ENCODE measurements at regions not wholly inside any gene's neighbourhood (a gene's known extent, or its start where the extent isn't known, plus 50 kb on each side); places are given as distances from the start of the nearest gene placed in this dataset.
"Not testable (repeated sequence)": the region's sequence is repeated elsewhere in the genome, so short reads cannot be mapped to it uniquely, and the experiment has no call there.

- ATAC-seq = no peak
- no peaks in the 10 kb centered on the region for H3K36me3 Mint-ChIP-seq
- no peak overlapping the region for H3K27ac Mint-ChIP-seq
- no peak for DNase-seq (ENCODE audit: low spot score in 2 of 2)
- H3K9me3 Mint-ChIP-seq = no peaks in the 10 kb centered on the region
These were observed 1290.5 kb upstream of the B3GALT2 start for GRCh38 chr1:194476872-194477271.

DNA sequence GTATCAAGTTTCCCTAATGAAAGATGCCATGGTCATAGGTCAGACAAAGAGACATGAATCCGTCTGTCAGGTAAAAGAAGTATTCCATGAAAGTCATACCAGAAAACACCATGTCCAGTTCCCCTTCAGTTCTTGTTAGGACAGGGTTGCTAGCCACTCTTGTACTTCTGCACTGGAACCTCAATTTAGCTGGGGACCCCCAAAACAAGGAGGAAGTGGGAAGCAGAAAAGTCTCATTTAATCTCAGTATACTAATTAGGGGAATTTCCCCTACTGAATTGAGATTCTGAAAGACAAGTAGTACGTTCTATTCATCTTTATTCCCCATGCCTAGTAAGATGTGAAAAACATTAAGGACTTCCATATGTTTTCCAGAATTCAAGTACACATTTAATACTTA is 1289.9 kb upstream of the B3GALT2 start:
- H3K9me3 Mint-ChIP-seq = no peaks in the 10 kb centered on the region
- no peaks in the 10 kb centered on the region for H3K36me3 Mint-ChIP-seq
- DNase-seq (ENCODE audit: low spot score in 2 of 2) (no peak), ATAC-seq (no peak)
- no peak overlapping the region for H3K27ac Mint-ChIP-seq

DNA sequence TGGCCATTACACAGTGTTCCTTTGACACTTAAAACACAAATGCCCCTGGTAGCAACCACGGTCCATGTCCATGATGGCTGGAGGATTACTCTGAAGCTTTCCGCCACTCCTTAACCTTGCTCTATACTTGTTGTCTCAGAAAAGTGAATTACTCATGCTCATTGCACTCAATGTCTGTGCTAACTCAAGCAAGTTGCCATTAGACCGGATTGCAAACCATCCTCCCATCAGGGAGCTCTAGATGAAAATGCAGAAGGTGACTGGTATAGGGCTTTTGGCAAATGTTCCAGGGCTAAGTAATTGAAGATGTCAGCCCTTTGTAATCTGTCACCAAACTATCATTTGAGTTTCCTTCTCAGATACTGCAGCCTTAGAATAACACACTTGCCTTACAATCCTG is 1288.3 kb upstream of the B3GALT2 start:
- Mint-ChIP-seq H3K36me3 (no peaks in the 10 kb centered on the region), H3K27ac (no peak overlapping the region), H3K9me3 (no peaks in the 10 kb centered on the region)
- DNase-seq (ENCODE audit: low spot score in 2 of 2) (no peak), ATAC-seq (no peak)

- no peaks in the 10 kb centered on the region for H3K9me3 Mint-ChIP-seq
These were observed 1287.4 kb upstream of the B3GALT2 start for GRCh38 chr1:194473766-194474165.

GRCh38 chr1:194469282-194469681 is 1282.9 kb upstream of the B3GALT2 start:
- H3K9me3 Mint-ChIP-seq = no peaks in the 10 kb centered on the region
- no peak for ATAC-seq

More at GRCh38 chr1:194473766-194474165, 1287.4 kb upstream of the B3GALT2 start:
- H3K36me3 Mint-ChIP-seq = no peaks in the 10 kb centered on the region
- ATAC-seq (no peak), DNase-seq (ENCODE audit: low spot score in 2 of 2) (no peak)
- no peak overlapping the region for H3K27ac Mint-ChIP-seq

GRCh38 chr1:194466706-194467105 is 1280.3 kb upstream of the B3GALT2 start:
- ATAC-seq (no peak), DNase-seq (ENCODE audit: low spot score in 2 of 2) (no peak)
- Mint-ChIP-seq H3K36me3 (no peaks in the 10 kb centered on the region), H3K9me3 (no peaks in the 10 kb centered on the region), H3K27ac (no peak overlapping the region)

More at GRCh38 chr1:194469282-194469681, 1282.9 kb upstream of the B3GALT2 start:
- no peak overlapping the region for H3K27ac Mint-ChIP-seq
- H3K36me3 Mint-ChIP-seq = no peaks in the 10 kb centered on the region
- DNase-seq (ENCODE audit: low spot score in 2 of 2) = no peak

- H3K36me3 Mint-ChIP-seq = no peaks in the 10 kb centered on the region
- no peaks in the 10 kb centered on the region for H3K9me3 Mint-ChIP-seq
- DNase-seq (ENCODE audit: low spot score in 2 of 2) (no peak), ATAC-seq (no peak)
- no peak overlapping the region for H3K27ac Mint-ChIP-seq
These were observed 1261.2 kb upstream of the B3GALT2 start for GRCh38 chr1:194447636-194448035.

GRCh38 chr1:194445244-194445643 is 1258.8 kb upstream of the B3GALT2 start:
- DNase-seq (ENCODE audit: low spot score in 2 of 2) = no peak
- H3K36me3 Mint-ChIP-seq = no peaks in the 10 kb centered on the region
- H3K27ac Mint-ChIP-seq = no peak overlapping the region
- no peak for ATAC-seq
- no peaks in the 10 kb centered on the region for H3K9me3 Mint-ChIP-seq

- DNase-seq (ENCODE audit: low spot score in 2 of 2) (no peak), ATAC-seq (no peak)
- Mint-ChIP-seq H3K9me3 (no peaks in the 10 kb centered on the region), H3K27ac (no peak overlapping the region), H3K36me3 (no peaks in the 10 kb centered on the region)
These were observed 1256.6 kb upstream of the B3GALT2 start for GRCh38 chr1:194442901-194443575.

- H3K36me3 Mint-ChIP-seq = no peaks in the 10 kb centered on the region
- no peak for DNase-seq (ENCODE audit: low spot score in 2 of 2)
- no peak overlapping the region for H3K27ac Mint-ChIP-seq
- H3K9me3 Mint-ChIP-seq = no peaks in the 10 kb centered on the region
- ATAC-seq = no peak
These were observed 1250.7 kb upstream of the B3GALT2 start for GRCh38 chr1:194437135-194437534.

GRCh38 chr1:194431121-194431520 is 1244.7 kb upstream of the B3GALT2 start:
- Mint-ChIP-seq H3K27ac (no peak overlapping the region), H3K36me3 (no peaks in the 10 kb centered on the region), H3K9me3 (no peaks in the 10 kb centered on the region)
- DNase-seq (ENCODE audit: low spot score in 2 of 2) (no peak), ATAC-seq (no peak)

DNA sequence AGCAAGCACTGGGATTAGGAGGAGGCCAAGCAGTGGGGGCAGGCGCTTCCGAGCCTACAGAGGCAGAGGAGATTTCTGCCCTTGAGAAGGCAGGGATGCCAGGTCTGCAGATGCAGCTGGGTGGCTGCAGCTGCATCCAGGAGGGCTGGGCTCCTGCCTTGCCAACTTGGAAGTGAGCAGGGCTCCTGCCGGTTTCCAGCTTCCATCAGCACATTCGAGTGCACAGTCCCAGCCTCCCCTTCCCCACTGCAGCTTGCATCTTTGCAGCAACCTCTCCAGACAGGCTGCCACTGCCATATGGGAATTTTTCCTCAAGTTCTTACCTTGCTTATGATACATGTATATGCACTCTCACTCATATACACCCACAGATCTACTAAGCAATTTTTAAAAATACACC is 1234.3 kb upstream of the B3GALT2 start:
- no peak overlapping the region for H3K27ac Mint-ChIP-seq
- ATAC-seq (no peak), DNase-seq (ENCODE audit: low spot score in 2 of 2) (no peak)
- no peaks in the 10 kb centered on the region for H3K36me3 Mint-ChIP-seq
- peaks cover 3 to 6% of the 10 kb centered on the region in 2 donors for H3K9me3 Mint-ChIP-seq

DNA sequence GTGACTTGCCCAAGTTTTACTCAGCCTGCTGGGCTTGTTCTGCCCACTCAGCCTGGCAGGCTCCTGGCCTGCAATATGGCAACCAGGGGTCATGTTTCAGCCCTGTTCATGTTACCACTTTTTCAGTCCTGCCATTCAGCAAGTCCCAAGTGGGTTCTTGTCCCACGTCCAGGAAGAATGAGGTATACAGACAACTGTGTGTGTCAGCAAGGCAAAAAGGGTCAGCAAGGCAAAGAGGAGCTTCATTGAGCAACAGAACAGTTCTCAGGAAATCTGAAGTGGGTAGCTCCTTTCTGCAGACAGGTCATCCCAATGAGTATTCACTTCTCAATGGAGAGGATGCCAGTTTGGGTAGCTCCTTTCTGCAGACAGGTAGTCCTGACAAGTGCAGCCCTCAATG is 1233.3 kb upstream of the B3GALT2 start:
- no peak for DNase-seq (ENCODE audit: low spot score in 2 of 2)
- ATAC-seq = no peak
- peaks cover 5 to 7% of the 10 kb centered on the region in 2 donors for H3K9me3 Mint-ChIP-seq
- H3K36me3 Mint-ChIP-seq = no peaks in the 10 kb centered on the region
- no peak overlapping the region for H3K27ac Mint-ChIP-seq

GRCh38 chr1:194410756-194411155 is 1224.3 kb upstream of the B3GALT2 start:
- no peak for DNase-seq (ENCODE audit: low spot score in 2 of 2)
- Mint-ChIP-seq H3K36me3 (peaks cover under 1 to 7% of the 10 kb centered on the region in 2 donors), H3K27ac (no peak overlapping the region), H3K9me3 (peaks cover 4 to 7% of the 10 kb centered on the region in 2 donors)
- no peak for ATAC-seq

DNA sequence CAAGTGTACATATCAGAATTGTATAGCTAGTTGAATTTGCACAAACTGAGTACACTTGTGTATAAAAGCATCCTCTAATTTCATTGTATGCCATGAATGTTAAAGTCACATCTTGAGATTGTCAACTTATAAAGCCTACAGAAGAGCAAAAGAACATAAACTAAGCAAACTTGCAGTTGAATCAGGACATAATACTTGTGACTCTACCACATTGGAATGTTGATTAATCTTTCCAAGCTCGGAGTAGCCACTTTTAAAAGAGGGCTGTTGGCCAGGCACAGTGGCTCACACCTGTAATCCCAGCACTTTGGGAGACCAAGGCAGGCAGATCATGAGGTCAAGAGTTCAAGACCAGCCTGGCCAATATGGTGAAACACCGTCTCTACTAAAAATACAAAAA is 1220.8 kb upstream of the B3GALT2 start:
- not testable (repeated sequence) for H3K27ac Mint-ChIP-seq; H3K9me3 Mint-ChIP-seq; H3K36me3 Mint-ChIP-seq; ATAC-seq; DNase-seq (ENCODE audit: low spot score in 2 of 2)

- DNase-seq (ENCODE audit: low spot score in 2 of 2) = no peak
- H3K27ac Mint-ChIP-seq = no peak overlapping the region
- H3K9me3 Mint-ChIP-seq = no peaks in the 10 kb centered on the region
- no peaks in the 10 kb centered on the region for H3K36me3 Mint-ChIP-seq
- no peak for ATAC-seq
These were observed 1208.3 kb upstream of the B3GALT2 start for GRCh38 chr1:194394676-194395075.

DNA sequence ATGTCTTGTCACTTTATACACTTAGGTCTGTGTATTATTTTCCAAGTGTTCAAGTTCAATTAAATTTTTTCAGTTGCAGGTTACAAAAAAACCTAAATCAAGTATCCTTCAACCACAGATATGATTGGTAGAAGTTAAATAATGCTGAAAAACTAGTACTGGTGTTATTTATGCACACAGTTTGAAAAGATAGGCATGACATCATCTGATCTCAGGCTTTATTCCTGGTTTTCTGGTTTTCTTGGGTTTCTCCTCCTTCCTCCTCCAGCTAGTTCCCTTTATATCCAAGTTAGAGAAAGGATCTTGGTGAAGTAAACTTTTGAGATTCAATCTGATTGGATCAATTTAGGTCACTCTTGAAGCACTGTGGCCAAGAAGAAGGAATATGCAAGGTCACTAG is 1201.1 kb upstream of the B3GALT2 start:
- no peak for DNase-seq (ENCODE audit: low spot score in 2 of 2)
- Mint-ChIP-seq H3K36me3 (no peaks in the 10 kb centered on the region), H3K9me3 (no peaks in the 10 kb centered on the region), H3K27ac (no peak overlapping the region)
- no peak for ATAC-seq

DNA sequence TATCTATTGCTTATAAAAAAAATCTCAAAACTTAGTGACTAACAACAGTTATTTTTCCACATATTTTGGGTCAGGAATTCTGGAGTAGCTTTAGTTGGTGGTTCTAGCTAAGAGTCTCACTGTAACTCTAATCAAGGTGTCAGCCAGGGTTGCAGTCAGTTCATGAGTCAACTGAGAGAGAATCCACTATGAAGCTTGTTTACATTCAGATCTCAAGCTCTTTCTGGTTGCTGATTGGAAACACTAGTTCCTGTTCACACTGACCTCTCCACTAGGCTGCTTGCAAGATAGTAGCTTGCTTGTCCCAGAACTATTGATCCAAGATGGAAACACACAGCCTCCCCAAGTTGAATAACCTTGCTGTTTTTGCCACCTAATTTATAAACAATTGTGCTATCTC is 1192.1 kb upstream of the B3GALT2 start:
- Mint-ChIP-seq H3K9me3 (peaks cover 0 to 6% of the 10 kb centered on the region in 2 donors), H3K36me3 (no peaks in the 10 kb centered on the region), H3K27ac (no peak overlapping the region)
- no peak for DNase-seq (ENCODE audit: low spot score in 2 of 2)
- no peak for ATAC-seq

Measured in activated naive CD4-positive, alpha-beta T cell treated with anti-CD3 and anti-CD28 coated beads, Interleukin-2, amount 50 U/mL, for 72 hours (primary cell).